Neural cell (in vitro differentiated cells): ENCODE measurements at regions not wholly inside any gene's neighbourhood (a gene's known extent, or its start where the extent isn't known, plus 50 kb on each side); places are given as distances from the start of the nearest gene placed in this dataset.

Source experiments
- POLR2AphosphoS5 ChIP-seq: IDR thresholded peaks from 2 replicates; pipeline ENCODE4 v1.6.1; 2012
- TF ChIP-seq, protein P1 (sequence below): fragments of 450-650 bp; IDR thresholded peaks from 2 replicates; pipeline ENCODE4 v1.5.1; 2014; ENCODE audit warnings: antibody characterized with exemption, mild to moderate bottlenecking, moderate library complexity; ENCODE audit not compliant: poor library complexity, severe bottlenecking
- TF ChIP-seq, protein P2 (sequence below): IDR thresholded peaks from 2 replicates; pipeline ENCODE4 v1.6.1; 2012; ENCODE audit warnings: borderline replicate concordance

GRCh38 chr3:65233561-65233960 lies 545.8 kb upstream of the ADAMTS9 start:
- TF ChIP-seq POLR2AphosphoS5, result no peak
- TF ChIP-seq, protein P1, sequence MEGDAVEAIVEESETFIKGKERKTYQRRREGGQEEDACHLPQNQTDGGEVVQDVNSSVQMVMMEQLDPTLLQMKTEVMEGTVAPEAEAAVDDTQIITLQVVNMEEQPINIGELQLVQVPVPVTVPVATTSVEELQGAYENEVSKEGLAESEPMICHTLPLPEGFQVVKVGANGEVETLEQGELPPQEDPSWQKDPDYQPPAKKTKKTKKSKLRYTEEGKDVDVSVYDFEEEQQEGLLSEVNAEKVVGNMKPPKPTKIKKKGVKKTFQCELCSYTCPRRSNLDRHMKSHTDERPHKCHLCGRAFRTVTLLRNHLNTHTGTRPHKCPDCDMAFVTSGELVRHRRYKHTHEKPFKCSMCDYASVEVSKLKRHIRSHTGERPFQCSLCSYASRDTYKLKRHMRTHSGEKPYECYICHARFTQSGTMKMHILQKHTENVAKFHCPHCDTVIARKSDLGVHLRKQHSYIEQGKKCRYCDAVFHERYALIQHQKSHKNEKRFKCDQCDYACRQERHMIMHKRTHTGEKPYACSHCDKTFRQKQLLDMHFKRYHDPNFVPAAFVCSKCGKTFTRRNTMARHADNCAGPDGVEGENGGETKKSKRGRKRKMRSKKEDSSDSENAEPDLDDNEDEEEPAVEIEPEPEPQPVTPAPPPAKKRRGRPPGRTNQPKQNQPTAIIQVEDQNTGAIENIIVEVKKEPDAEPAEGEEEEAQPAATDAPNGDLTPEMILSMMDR, result no peak
- TF ChIP-seq, protein P2, sequence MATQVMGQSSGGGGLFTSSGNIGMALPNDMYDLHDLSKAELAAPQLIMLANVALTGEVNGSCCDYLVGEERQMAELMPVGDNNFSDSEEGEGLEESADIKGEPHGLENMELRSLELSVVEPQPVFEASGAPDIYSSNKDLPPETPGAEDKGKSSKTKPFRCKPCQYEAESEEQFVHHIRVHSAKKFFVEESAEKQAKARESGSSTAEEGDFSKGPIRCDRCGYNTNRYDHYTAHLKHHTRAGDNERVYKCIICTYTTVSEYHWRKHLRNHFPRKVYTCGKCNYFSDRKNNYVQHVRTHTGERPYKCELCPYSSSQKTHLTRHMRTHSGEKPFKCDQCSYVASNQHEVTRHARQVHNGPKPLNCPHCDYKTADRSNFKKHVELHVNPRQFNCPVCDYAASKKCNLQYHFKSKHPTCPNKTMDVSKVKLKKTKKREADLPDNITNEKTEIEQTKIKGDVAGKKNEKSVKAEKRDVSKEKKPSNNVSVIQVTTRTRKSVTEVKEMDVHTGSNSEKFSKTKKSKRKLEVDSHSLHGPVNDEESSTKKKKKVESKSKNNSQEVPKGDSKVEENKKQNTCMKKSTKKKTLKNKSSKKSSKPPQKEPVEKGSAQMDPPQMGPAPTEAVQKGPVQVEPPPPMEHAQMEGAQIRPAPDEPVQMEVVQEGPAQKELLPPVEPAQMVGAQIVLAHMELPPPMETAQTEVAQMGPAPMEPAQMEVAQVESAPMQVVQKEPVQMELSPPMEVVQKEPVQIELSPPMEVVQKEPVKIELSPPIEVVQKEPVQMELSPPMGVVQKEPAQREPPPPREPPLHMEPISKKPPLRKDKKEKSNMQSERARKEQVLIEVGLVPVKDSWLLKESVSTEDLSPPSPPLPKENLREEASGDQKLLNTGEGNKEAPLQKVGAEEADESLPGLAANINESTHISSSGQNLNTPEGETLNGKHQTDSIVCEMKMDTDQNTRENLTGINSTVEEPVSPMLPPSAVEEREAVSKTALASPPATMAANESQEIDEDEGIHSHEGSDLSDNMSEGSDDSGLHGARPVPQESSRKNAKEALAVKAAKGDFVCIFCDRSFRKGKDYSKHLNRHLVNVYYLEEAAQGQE, result no peak
